CD4-positive, alpha-beta T cell treated with Interleukin-21 for 1 hour (primary cell): ENCODE measurements at regions not wholly inside any gene's neighbourhood (a gene's known extent, or its start where the extent isn't known, plus 50 kb on each side); places are given as distances from the start of the nearest gene placed in this dataset.

Source experiments
- DNase-seq: peaks from one replicate; pipeline ENCODE4 v3.0.0-alpha.2; 2020

DNA sequence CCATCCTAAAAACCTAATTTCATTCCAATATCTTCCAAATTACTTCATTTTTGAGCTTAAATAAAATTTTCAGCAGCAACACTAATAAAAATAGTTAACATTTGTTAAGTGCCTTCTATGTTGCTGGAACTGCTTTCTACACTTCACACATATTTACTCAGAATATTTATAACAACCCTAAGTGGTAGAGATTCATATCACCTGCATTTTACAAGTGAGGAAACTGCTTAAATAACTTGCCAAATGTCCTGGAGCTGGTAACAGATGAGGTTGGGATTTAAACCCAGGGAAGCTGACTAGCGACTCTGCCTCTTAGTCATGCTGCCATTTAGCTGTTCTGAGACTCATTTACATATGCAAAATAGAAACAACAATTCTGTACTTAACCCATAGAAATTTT, 86.1 kb upstream of the PBX1 start:
- no peak for DNase-seq

DNA sequence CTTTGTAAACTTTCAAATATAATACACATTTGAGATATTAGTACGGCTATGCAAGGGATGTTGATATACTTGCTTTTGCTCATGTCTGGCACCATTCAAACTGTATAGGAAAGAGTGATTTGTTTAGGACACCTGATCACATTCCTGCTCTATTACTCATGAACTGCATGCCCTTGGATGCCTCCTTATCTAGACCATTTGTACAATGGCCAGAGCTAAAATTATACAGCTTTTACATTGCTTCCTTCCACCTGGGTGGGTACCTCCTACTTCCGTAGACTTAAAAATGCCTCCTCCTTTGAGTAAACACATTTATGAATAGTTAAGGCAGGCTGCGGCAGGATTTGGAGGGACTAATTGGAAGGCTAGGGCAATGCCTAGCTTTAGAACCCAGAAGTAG, 85.4 kb upstream of the PBX1 start:
- no peak for DNase-seq

DNA sequence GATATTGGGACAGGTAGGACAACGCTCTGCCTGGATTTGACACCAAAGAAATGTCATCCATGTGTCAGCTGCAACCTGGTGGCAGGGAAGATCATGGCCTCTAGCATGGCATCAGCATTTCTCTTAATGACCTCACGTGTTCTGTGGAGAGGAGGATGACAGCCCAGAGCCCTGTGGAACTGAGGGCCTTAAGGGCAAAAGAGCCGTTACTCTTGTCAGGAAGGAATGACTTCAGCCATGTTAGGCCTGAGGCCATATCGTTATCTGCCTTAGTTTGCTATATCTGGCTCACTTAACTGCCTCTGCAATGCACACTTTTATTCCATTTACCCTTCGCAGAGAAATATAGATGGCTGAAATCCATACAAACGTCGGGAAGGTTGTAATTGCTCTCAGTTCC, 83.2 kb upstream of the PBX1 start:
- no peak for DNase-seq

DNA sequence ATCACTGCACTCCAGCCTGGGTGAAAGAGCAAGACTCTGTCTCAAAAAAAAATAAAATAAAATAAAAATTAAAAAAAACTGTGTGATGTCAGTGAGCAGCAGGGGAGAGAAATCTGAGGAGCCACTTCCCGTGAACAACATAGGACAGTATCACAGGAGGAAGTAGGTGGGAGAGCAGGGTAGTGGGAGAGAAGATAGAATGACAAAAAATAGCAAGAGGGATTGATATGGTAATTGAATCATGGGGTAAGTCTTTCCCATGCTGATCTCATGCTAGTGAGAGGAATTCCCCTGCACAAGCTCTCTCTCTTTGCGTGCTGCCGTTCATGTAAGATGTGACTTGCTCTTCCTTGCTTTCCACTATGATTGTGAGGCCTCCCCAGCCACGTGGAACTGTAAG, 81.6 kb upstream of the PBX1 start:
- DNase-seq, result no peak

DNA sequence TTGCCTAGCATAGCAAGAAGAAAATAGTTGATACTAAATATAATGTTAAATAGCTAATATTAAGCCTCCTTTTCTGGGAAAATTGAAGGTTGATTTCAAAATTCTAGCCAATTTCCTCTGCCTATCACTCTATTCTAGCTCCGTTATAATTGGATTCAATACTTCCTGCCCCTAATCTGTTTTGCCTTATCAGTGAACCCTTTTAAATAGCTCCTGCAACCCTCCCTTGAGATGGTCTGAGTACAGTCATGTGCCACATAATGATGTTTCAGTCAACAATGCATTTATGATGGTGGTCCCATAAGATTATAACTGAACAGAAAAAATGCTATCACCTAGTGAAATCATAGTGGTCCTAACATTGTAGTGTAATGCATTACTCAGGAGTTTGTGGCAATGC, 79.7 kb upstream of the PBX1 start:
- DNase-seq, result no peak

DNA sequence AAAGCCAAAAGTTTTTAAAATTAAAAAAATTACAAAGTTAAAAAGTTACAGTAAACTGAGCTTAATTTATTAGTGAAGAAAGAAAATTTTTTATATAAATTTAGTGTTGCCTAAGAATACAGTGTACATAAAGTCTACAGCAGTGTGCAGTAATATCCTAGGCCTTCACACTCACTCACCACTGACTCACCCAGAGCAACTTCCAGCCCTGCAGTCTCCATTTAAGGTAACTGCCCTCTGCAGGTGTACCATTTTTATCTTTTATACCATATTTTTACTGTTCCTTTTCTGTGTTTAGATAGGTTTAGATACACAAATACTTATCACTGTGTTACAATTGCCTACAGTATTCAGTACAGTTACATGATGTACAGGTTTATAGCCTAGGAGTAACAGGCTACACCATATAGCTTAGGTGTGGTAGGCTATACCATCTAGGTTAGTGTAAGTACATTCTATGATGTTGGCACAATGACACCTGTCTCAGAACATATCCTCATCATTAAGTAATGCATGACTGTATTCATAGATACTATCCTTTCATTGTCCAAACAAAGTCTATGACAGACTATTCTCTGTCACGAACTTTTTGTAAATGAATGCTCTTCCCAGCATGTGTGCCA, 78.6 kb upstream of the PBX1 start:
- no peak for DNase-seq

DNA sequence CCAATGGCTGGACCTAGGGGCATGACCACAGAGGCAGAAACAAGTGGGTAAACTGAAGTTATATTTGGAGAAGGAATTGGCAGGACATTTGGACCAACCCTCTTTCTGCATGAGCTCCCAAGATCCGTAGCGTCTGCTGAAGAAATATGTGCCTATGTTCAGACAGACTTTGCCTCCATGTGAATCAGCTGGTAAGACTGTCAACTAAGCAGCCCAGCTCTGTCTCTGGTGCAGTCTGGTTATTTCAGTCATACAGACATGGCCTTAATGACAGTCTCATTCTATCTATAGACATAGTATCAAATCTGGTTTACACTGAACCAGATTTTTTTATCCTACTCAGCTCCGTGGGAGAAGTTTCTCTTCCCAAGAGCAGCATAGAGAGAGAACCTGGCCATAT, 63.1 kb upstream of the PBX1 start:
- DNase-seq, result no peak

DNA sequence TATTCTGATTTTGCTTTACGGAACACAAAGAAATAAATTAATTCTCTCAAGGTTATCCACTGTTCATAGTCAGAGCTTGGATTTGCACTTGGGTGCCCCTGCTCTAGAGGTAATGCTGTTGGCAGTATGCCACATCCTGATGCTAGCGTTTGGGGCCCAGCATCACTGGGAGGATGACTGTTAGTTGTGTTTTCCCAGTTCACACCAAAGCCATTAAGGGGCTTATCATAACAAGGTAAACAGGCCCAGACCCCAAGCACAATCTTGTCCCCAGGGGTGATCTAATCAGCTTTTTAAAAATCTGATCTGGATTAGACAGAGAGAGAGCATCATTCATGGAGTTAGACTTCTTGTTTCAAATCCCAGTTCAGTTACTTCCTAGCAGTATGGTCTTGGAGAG, 60.2 kb upstream of the PBX1 start:
- no peak for DNase-seq

DNA sequence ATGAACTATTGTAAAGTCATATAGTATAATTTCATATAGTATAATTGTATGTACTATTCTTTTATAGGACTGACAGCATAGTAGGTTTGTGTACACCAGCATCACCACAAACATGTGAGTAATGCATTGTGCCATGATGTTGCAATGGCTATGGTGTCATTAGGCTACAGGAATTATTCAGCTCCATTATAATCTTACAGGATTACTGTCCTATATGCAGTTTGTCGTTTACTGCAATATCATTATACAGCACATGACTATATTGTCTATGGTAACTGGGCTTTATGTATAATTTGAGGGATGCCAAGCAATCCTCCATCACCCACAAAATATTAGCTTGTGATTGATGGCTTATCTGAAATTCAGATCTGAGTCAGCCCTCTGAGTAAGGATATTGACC, 54.2 kb upstream of the PBX1 start:
- no peak for DNase-seq
